ENCODE measurements at regions not wholly inside any gene's neighbourhood (a gene's known extent, or its start where the extent isn't known, plus 50 kb on each side); places are given as distances from the start of the nearest gene placed in this dataset.

DNA sequence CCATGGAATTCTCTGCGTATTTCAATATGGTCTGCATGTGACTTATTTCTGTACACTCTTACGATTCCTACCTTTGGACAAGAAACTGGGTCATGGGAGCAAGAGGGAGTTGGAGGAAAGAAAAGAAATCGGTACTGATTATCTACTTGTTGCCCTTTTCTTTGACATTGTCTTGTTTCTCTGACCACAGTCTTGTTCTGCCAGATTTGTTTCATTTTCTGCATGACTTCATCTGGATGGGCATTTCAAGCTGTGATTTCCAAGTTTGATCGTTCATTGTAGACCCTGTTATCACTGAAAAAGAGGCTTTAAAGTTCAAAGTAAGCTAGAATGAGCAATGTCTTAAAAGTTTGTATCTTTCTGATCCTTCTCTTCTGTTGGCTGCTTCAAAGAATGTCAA lies 2186.3 kb upstream of the CELF4 start:
- DNase-seq: no peak

DNA sequence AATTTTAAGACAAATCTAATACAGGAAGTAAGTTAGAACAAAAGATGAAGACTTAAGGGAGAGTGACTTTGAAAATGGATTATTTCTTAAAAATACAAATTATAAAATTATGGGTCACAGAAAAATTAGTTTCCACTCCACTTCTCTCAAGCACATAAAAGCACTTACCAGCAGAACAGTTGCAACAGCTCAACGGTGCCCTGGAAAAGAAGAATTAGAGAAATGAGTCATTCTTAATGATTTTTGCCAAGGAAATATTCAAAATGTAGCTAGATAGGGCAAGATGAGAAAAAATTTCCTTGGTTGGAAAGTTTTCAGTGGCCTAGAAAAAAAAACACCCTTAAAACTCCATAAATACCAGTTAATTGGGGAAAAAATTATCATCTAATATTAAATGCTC lies 2185.6 kb upstream of the CELF4 start:
- no peak for DNase-seq

DNA sequence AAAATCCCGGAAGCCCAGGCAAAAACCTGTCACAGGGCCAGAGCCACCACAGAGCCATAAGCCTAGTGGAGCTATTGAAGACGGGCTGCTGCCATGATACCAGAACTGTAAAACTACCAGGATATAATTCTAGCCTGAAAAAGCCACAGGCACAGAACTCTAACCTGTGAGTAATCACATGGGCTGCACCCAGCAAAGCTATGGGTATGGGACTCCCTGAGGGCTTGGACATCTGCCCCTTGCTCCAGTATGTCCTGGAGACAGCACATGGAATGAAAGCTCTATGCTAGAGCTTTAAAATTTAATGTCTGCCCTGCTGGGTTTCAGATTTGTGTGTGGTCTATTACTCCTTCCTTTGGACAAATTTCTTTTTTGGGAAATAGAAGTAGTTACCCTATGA lies 2183.6 kb upstream of the CELF4 start:
- DNase-seq: no peak

- no peak for DNase-seq
Measured at GRCh38 chr18:39748727-39749126, 2183.1 kb upstream of the CELF4 start.

DNA sequence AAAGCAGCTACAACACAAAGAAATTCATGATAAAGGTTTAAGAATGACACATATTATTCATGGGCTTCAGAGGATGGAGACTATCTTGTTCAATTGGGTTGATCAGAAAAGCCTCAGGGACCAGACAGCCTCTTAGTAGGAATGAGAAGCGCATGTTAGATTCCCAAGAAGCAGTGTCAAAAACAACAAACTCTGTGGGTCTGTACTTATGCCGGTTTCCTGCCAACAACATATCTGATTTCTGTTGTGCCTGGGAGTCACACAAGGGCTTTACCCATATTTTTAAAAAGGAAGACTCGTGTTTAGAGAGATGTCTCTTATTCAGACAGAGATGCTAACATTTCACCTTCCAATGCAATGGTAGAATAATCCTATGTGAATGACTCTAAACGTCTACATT lies 2180.6 kb upstream of the CELF4 start:
- no peak for DNase-seq

DNA sequence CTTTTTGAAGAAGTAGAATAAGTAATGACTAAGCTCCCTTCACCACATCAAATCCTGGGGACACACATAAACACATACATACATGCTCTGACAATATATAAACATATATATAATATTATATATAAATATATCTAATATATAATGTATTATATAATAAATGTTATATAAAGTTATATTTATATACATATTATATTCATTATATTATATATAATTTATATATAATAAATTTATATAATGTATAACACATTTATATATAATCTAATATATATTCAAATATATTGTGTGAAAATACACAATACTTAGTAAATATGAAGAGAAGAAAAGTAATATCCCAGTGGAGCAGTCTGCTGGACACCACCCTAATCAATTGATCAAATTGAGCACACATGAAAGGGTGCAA lies 2177.9 kb upstream of the CELF4 start:
- DNase-seq: no peak

GRCh38 chr18:39741755-39742466 lies 2176.3 kb upstream of the CELF4 start:
- DNase-seq: peak; percentile 56

DNA sequence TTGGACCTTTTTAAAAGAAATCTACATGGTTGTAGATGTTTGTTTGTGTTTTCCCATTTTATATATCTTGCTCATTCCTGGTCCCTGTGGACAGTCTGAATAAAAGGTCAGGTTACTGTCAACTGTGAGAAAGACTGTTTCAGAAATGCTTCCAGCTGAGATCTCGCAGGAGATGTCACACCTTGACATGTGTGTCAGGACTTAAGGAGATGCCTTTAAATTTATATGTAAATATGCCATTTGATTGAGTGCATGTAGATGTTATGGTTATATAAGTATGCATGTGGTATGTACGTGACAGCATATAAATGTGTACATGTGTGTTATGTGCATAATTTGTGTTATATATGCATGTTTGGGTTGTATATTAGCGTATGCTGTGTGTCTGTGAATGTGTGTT lies 2172.3 kb upstream of the CELF4 start:
- DNase-seq: no peak

GRCh38 chr18:39732918-39733317 lies 2167.3 kb upstream of the CELF4 start:
- no peak for DNase-seq

DNA sequence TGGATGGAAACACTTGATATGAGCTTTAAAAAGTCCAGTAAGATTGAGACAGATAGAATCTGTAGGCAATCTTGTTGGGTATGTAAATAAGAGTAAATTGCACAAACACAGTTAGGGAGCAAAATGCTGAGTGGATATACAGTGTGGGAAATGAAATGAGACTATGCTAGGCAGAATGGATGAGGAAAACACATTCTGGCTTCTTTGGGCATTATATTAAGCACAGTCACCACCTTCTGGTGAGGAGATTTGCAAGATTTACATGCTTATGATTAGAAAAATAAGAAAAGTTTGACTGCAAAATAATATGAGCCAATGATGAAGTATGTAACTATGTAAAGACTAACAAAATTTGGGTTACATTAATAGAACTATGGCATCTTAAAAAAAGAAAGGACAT lies 2165.0 kb upstream of the CELF4 start:
- no peak for DNase-seq

DNA sequence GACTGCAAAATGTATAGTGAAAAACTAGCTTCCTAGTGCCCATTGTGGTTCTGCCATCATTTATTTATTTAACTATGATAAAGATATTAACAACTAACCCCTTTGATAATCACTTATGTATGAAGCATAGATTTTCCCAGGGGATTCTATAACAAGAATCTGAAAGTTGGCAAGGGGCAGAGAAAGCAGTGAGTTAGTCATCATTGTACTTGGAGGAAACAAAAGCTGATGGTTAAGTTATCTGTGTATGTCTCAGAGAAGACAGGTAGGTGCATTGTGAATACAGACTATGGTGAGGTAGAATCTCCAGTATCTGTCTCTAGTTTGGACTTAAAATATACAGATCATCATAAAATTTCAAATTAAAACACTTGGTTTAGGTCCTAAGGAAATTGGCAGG lies 2159.1 kb upstream of the CELF4 start:
- no peak for DNase-seq

DNA sequence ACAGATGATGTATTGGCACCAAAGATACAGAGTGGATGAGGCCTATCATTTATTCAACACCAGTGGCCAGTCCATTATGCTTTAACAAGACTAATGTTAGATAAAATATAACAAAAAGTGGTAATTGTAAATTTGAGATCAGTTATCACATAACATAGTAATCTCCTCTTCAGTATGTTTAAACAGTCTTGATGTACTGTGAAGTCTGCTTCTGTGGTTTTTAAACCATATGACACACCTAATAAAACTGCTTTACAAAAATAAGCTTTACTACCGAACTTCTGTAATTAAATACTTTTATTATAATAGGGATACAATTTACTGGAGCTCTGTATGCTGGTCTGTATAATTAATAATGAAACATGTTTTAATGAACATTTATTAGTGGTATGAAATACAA lies 2156.1 kb upstream of the CELF4 start:
- DNase-seq: no peak

- DNase-seq: no peak
Measured at GRCh38 chr18:39713961-39714360, 2148.4 kb upstream of the CELF4 start.

GRCh38 chr18:39711701-39712100 lies 2146.1 kb upstream of the CELF4 start:
- DNase-seq: no peak

- no peak for DNase-seq
Measured at GRCh38 chr18:39705362-39705761, 2139.8 kb upstream of the CELF4 start.

GRCh38 chr18:39702888-39703287 lies 2137.3 kb upstream of the CELF4 start:
- no peak for DNase-seq

GRCh38 chr18:39701839-39702238 lies 2136.2 kb upstream of the CELF4 start:
- peak; percentile 52 for DNase-seq

DNA sequence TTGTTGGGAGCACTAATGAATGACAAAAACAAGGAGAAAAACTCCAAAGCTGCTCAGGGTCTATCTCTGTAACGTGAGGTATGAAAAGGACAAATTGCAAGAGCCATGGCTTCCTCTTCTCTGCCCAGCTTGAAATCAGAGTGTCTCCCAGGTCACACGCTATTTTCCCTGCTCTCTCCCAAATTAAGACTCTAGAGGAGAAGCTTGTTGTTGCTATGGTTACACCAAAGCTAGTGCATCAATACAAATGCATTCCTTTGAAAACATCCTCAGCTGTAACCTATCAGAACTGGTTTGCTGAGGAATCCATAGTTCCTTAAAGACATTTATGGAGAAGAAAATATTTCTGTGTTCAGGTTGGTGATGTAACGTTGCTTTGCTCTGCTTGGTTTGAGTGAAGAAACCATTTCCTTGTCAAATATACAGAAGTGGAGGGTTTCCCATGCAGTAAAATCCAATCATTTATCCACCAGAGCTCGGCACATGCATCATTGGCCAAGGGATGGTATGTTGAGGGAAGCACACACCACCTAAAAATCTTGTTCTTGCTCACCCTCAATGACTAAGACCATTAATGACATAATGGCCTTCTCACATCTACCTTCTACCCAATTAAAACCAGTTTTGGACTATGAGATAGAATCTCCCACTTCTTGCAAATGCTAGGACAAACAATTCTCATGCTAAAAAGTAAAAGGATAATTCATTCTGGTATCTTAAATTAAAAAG lies 2135.6 kb upstream of the CELF4 start:
- no peak for DNase-seq

DNA sequence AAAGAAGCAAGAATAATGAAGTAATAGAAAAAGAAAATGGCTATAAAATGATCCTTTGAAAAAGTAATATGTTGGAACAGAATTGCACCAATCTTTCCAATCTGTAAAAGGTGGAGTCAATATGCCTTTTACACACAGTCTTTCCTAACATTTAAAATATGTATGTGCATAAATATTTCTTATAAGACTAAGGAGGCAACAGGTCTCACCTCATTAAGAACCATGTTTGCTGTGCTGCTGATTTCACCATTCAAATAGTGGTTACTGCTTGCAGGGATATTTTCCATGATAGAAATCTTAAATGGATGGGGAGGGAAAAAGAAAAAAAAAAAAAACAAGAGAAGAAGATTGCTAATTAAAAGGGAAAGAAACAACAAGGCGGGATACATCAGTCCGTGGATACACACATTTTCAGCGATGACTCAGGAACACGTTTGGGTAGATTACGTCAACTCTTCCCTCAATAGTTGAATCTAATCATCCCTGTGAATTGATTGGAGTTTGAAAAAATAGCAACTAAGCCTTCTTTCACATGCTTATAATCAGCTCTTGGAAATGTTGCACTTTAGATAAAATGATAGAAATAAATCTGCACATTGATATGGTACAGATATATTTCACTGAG lies 2133.9 kb upstream of the CELF4 start:
- no peak for DNase-seq

GRCh38 chr18:39698436-39698835 lies 2132.8 kb upstream of the CELF4 start:
- DNase-seq: no peak

DNA sequence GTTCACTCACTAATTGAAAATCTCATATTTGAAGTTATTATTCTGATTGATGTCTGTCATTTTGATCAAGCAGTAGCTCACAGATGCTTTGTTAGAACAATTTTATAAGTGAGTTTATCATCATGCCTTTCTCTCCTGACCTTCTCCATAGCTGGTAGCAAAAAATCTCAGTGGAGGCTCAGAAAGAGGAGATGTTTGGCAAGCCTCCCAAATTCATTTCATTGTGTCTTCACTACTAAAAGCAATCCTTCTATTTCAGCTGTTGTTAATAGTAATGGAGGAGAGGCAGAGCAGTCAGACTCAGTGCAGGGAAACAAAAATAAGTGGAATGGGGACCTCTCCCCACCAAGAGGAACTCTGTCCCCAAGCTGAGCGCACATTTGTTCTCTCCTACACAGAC lies 2127.8 kb upstream of the CELF4 start:
- no peak for DNase-seq

- no peak for DNase-seq
Measured at GRCh38 chr18:39692367-39693015, 2126.9 kb upstream of the CELF4 start.

DNA sequence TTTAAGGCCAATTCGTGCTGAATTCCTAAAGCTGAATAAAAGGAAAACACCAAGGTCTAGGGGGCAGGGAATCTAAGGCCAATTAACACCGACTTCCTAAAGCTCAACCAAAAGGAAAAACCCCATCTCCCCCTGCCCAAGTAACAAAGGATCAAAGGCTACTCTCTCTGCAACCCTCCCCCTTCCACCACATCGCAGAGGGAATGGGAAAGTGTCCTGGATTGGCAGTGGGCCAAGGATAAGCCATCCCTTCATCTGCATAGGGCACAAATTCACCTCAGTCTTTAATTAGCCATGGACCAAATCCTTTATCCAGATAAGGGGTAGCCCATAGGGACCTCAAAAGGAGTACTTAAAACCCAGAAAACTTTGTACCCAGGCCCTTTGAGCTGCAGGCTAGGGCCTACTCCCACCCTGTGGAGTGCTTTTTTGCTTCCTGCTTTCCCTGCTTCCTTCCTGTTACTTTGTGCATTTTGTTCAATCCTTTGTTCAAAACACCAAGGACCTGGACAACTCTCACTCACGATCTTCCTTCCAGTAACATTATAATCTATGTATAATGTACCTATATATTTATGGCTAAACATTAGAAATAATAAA lies 2119.8 kb upstream of the CELF4 start:
- DNase-seq: no peak
